ENCODE measurements at regions not wholly inside any gene's neighbourhood (a gene's known extent, or its start where the extent isn't known, plus 50 kb on each side); places are given as distances from the start of the nearest gene placed in this dataset.

GRCh38 chr10:118218562-118218961, 123.6 kb downstream of the FAM204A start:
- no peak overlapping the region for H3K4me3 Mint-ChIP-seq (ENCODE audit: low read depth, unreplicated experiment)
- H3K4me1 Mint-ChIP-seq (ENCODE audit: low read depth, unreplicated experiment), result no peaks in the 10 kb centered on the region
- DNase-seq, result no peak
- H3K27ac Mint-ChIP-seq (ENCODE audit: unreplicated experiment), result no peak overlapping the region
- CTCF ChIA-PET, result no interaction called here
- BruUV-seq (replicated peaks), result no TSS peak
- peaks cover 7% of the 10 kb centered on the region for H3K9me3 Mint-ChIP-seq (ENCODE audit: low read depth, unreplicated experiment)
- intact Hi-C loops (cut with micrococcal nuclease; ENCODE audit: unreplicated experiment), result no loop called here
- TF ChIP-seq CTCF (IDR thresholded peaks at IDR 0.05; ENCODE audit: unreplicated experiment), result no peak
- H3K36me3 Mint-ChIP-seq (ENCODE audit: insufficient read depth, unreplicated experiment), result no peaks in the 10 kb centered on the region
- H3K27me3 Mint-ChIP-seq (ENCODE audit: unreplicated experiment), result no peaks in the 10 kb centered on the region

GRCh38 chr10:118216571-118217170, 125.5 kb downstream of the FAM204A start:
- no peaks in the 10 kb centered on the region for H3K27me3 Mint-ChIP-seq (ENCODE audit: unreplicated experiment)
- intact Hi-C loops (cut with micrococcal nuclease; ENCODE audit: unreplicated experiment), result no loop called here
- H3K9me3 Mint-ChIP-seq (ENCODE audit: low read depth, unreplicated experiment), result peaks cover 7% of the 10 kb centered on the region
- TF ChIP-seq CTCF (IDR thresholded peaks at IDR 0.05; ENCODE audit: unreplicated experiment), result no peak
- H3K36me3 Mint-ChIP-seq (ENCODE audit: insufficient read depth, unreplicated experiment), result no peaks in the 10 kb centered on the region
- no peak overlapping the region for H3K27ac Mint-ChIP-seq (ENCODE audit: unreplicated experiment)
- H3K4me1 Mint-ChIP-seq (ENCODE audit: low read depth, unreplicated experiment), result no peaks in the 10 kb centered on the region
- no peak overlapping the region for H3K4me3 Mint-ChIP-seq (ENCODE audit: low read depth, unreplicated experiment)
- no TSS peak for BruUV-seq (replicated peaks)
- CTCF ChIA-PET, result no interaction called here
- DNase-seq, result no peak

- intact Hi-C loops (cut with micrococcal nuclease; ENCODE audit: unreplicated experiment), result no loop called here
- Mint-ChIP-seq H3K9me3 (ENCODE audit: low read depth, unreplicated experiment) (peaks cover 7% of the 10 kb centered on the region), H3K4me3 (ENCODE audit: low read depth, unreplicated experiment) (no peak overlapping the region), H3K27me3 (ENCODE audit: unreplicated experiment) (no peaks in the 10 kb centered on the region), H3K4me1 (ENCODE audit: low read depth, unreplicated experiment) (no peaks in the 10 kb centered on the region), H3K36me3 (ENCODE audit: insufficient read depth, unreplicated experiment) (no peaks in the 10 kb centered on the region), H3K27ac (ENCODE audit: unreplicated experiment) (no peak overlapping the region)
- DNase-seq, result no peak
- BruUV-seq (replicated peaks), result no TSS peak
- CTCF ChIA-PET, result no interaction called here
- no peak for TF ChIP-seq CTCF (IDR thresholded peaks at IDR 0.05; ENCODE audit: unreplicated experiment)
Measured at GRCh38 chr10:118216020-118216419, 126.1 kb downstream of the FAM204A start.

GRCh38 chr10:118214776-118215175, 127.3 kb downstream of the FAM204A start:
- no peak overlapping the region for H3K27ac Mint-ChIP-seq (ENCODE audit: unreplicated experiment)
- H3K9me3 Mint-ChIP-seq (ENCODE audit: low read depth, unreplicated experiment), result peaks cover 7% of the 10 kb centered on the region
- CTCF ChIA-PET, result no interaction called here
- no peak overlapping the region for H3K4me3 Mint-ChIP-seq (ENCODE audit: low read depth, unreplicated experiment)
- H3K4me1 Mint-ChIP-seq (ENCODE audit: low read depth, unreplicated experiment), result no peaks in the 10 kb centered on the region
- DNase-seq, result no peak
- H3K27me3 Mint-ChIP-seq (ENCODE audit: unreplicated experiment), result no peaks in the 10 kb centered on the region
- no peak for TF ChIP-seq CTCF (IDR thresholded peaks at IDR 0.05; ENCODE audit: unreplicated experiment)
- no TSS peak for BruUV-seq (replicated peaks)
- intact Hi-C loops (cut with micrococcal nuclease; ENCODE audit: unreplicated experiment), result no loop called here
- H3K36me3 Mint-ChIP-seq (ENCODE audit: insufficient read depth, unreplicated experiment), result no peaks in the 10 kb centered on the region

All from Calu3 (cell line).